ENCODE measurements at regions not wholly inside any gene's neighbourhood (a gene's known extent, or its start where the extent isn't known, plus 50 kb on each side); places are given as distances from the start of the nearest gene placed in this dataset.

GRCh38 chr12:28137414-28137813 is 52.8 kb upstream of the CCDC91 start:
- TF ChIP-seq CTCF (IDR thresholded peaks at IDR 0.05) (no peak), ZFX (IDR thresholded peaks at IDR 0.05; ENCODE audit: borderline replicate concordance) (no peak)

Measured in 22Rv1 (cell line).